ENCODE measurements at regions not wholly inside any gene's neighbourhood (a gene's known extent, or its start where the extent isn't known, plus 50 kb on each side); places are given as distances from the start of the nearest gene placed in this dataset.

GRCh38 chr6:113010196-113010989 lies 663.3 kb downstream of the RFPL4B start:
- Mint-ChIP-seq H3K27me3 (ENCODE audit: insufficient read depth) (0 out of 2 replicates have a peak, but pooled peaks cover 2% of the 10 kb centered on the region), H3K27ac (no peak overlapping the region), H3K36me3 (ENCODE audit: low read depth) (no peaks in the 10 kb centered on the region), H3K4me3 (no peak overlapping the region), H3K9me3 (no peaks in the 10 kb centered on the region), H3K4me1 (ENCODE audit: low read depth) (peaks cover 44% of the 10 kb centered on the region)
- DNase-seq = no peak
- no peak for TF ChIP-seq CTCF (IDR thresholded peaks at IDR 0.05)

GRCh38 chr6:113011389-113011788 lies 664.3 kb downstream of the RFPL4B start:
- H3K9me3 Mint-ChIP-seq = no peaks in the 10 kb centered on the region
- peaks cover 51% of the 10 kb centered on the region for H3K4me1 Mint-ChIP-seq (ENCODE audit: low read depth)
- no peak for DNase-seq
- H3K27me3 Mint-ChIP-seq (ENCODE audit: insufficient read depth) = 0 out of 2 replicates have a peak, but pooled peaks cover 2% of the 10 kb centered on the region
- no peak overlapping the region for H3K4me3 Mint-ChIP-seq
- TF ChIP-seq CTCF (IDR thresholded peaks at IDR 0.05) = no peak
- H3K36me3 Mint-ChIP-seq (ENCODE audit: low read depth) = no peaks in the 10 kb centered on the region
- no peak overlapping the region for H3K27ac Mint-ChIP-seq

- H3K36me3 Mint-ChIP-seq (ENCODE audit: low read depth) = no peaks in the 10 kb centered on the region
- DNase-seq = no peak
- H3K27me3 Mint-ChIP-seq (ENCODE audit: insufficient read depth) = 0 out of 2 replicates have a peak, but pooled peaks cover 2% of the 10 kb centered on the region
- peaks cover 55% of the 10 kb centered on the region for H3K4me1 Mint-ChIP-seq (ENCODE audit: low read depth)
- no peaks in the 10 kb centered on the region for H3K9me3 Mint-ChIP-seq
- TF ChIP-seq CTCF (IDR thresholded peaks at IDR 0.05) = no peak
- H3K4me3 Mint-ChIP-seq = no peak overlapping the region
- no peak overlapping the region for H3K27ac Mint-ChIP-seq
These were observed 664.7 kb downstream of the RFPL4B start for GRCh38 chr6:113011801-113012200.

GRCh38 chr6:113015249-113015648 lies 668.1 kb downstream of the RFPL4B start:
- no peak for TF ChIP-seq CTCF (IDR thresholded peaks at IDR 0.05)
- H3K36me3 Mint-ChIP-seq (ENCODE audit: low read depth) = no peaks in the 10 kb centered on the region
- H3K27me3 Mint-ChIP-seq (ENCODE audit: insufficient read depth) = no peaks in the 10 kb centered on the region
- H3K27ac Mint-ChIP-seq = no peak overlapping the region
- H3K4me3 Mint-ChIP-seq = no peak overlapping the region
- H3K4me1 Mint-ChIP-seq (ENCODE audit: low read depth) = peaks cover 72% of the 10 kb centered on the region
- DNase-seq = peak; percentile 28
- H3K9me3 Mint-ChIP-seq = no peaks in the 10 kb centered on the region

GRCh38 chr6:113017353-113017752 lies 670.2 kb downstream of the RFPL4B start:
- H3K4me3 Mint-ChIP-seq = no peak overlapping the region
- H3K27ac Mint-ChIP-seq = no peak overlapping the region
- DNase-seq = no peak
- no peaks in the 10 kb centered on the region for H3K9me3 Mint-ChIP-seq
- no peaks in the 10 kb centered on the region for H3K27me3 Mint-ChIP-seq (ENCODE audit: insufficient read depth)
- no peaks in the 10 kb centered on the region for H3K36me3 Mint-ChIP-seq (ENCODE audit: low read depth)
- H3K4me1 Mint-ChIP-seq (ENCODE audit: low read depth) = peaks cover 54% of the 10 kb centered on the region
- TF ChIP-seq CTCF (IDR thresholded peaks at IDR 0.05) = no peak

All from HFFc6 (cell line).